GM18505 (cell line): ENCODE measurements at regions not wholly inside any gene's neighbourhood (a gene's known extent, or its start where the extent isn't known, plus 50 kb on each side); places are given as distances from the start of the nearest gene placed in this dataset.

Experiments
- ATAC-seq: cut with Tn5 transposase; IDR thresholded peaks from one replicate; pipeline ENCODE4 v1.9.1; 2021; ENCODE audit not compliant: unreplicated experiment
- POLR2A ChIP-seq: IDR thresholded peaks from 4 replicates; pipeline ENCODE4 v1.6.1; 2011; ENCODE audit warnings: borderline replicate concordance; ENCODE audit not compliant: insufficient read depth, insufficient read length; ENCODE audit errors: extremely low read depth

- TF ChIP-seq POLR2A: no peak
- no peak for ATAC-seq
Measured at GRCh38 chr15:93170329-93170728, 81.3 kb upstream of the RGMA start.

- no peak for TF ChIP-seq POLR2A
- no peak for ATAC-seq
Measured at GRCh38 chr15:93168910-93169309, 79.9 kb upstream of the RGMA start.

GRCh38 chr15:93167291-93167690 is 78.3 kb upstream of the RGMA start:
- TF ChIP-seq POLR2A: no peak
- ATAC-seq: no peak

GRCh38 chr15:93166675-93167074 is 77.7 kb upstream of the RGMA start:
- ATAC-seq: no peak
- TF ChIP-seq POLR2A: no peak

GRCh38 chr15:93165734-93166470 is 76.9 kb upstream of the RGMA start:
- no peak for TF ChIP-seq POLR2A

GRCh38 chr15:93164409-93164808 is 75.4 kb upstream of the RGMA start:
- ATAC-seq: no peak
- TF ChIP-seq POLR2A: no peak

More at GRCh38 chr15:93165734-93166470, 76.9 kb upstream of the RGMA start:
- no peak for ATAC-seq

- no peak for ATAC-seq
- no peak for TF ChIP-seq POLR2A
Measured at GRCh38 chr15:93162560-93162959, 73.5 kb upstream of the RGMA start.

- ATAC-seq: no peak
- no peak for TF ChIP-seq POLR2A
Measured at GRCh38 chr15:93159930-93160329, 70.9 kb upstream of the RGMA start.

GRCh38 chr15:93158097-93158900 is 69.3 kb upstream of the RGMA start:
- no peak for ATAC-seq
- no peak for TF ChIP-seq POLR2A

GRCh38 chr15:93154666-93155065 is 65.7 kb upstream of the RGMA start:
- ATAC-seq: no peak
- TF ChIP-seq POLR2A: no peak

GRCh38 chr15:93152951-93153350 is 63.9 kb upstream of the RGMA start:
- no peak for ATAC-seq
- TF ChIP-seq POLR2A: no peak

GRCh38 chr15:93152360-93152759 is 63.3 kb upstream of the RGMA start:
- no peak for TF ChIP-seq POLR2A
- ATAC-seq: no peak

- no peak for TF ChIP-seq POLR2A
Measured at GRCh38 chr15:93150910-93151881, 62.2 kb upstream of the RGMA start.

More at GRCh38 chr15:93150910-93151881, 62.2 kb upstream of the RGMA start:
- ATAC-seq: no peak
